A673 (cell line): ENCODE measurements at regions not wholly inside any gene's neighbourhood (a gene's known extent, or its start where the extent isn't known, plus 50 kb on each side); places are given as distances from the start of the nearest gene placed in this dataset.

Experiments used
- BruUV-seq: library from RNA; stranded (reverse); fragments of 400-500 nt; replicated peaks from 2 replicates; lab custom pipeline; 2021; lab: Mats Ljungman, UMichigan
- CTCF ChIA-PET: fragments of 300-600 bp; sonication (Branson Sonifier 250); formaldehyde crosslinking; loops from one replicate; lab custom pipeline; 2022; ENCODE audit warnings: antibody characterized with exemption; lab: Charles Lee
- POLR2A ChIA-PET: fragments of 300-600 bp; sonication (Branson Sonifier 250); formaldehyde crosslinking; loops from one replicate; lab custom pipeline; 2022; ENCODE audit warnings: antibody characterized with exemption; ENCODE audit not compliant: low non-redundant PET; lab: Charles Lee
- DNase-seq: peaks from one replicate; pipeline ENCODE4 v3.0.0-alpha.2; 2015; ENCODE audit warnings: low spot score
- H3K27ac ChIP-seq: fragments of 200-600 bp; sonication (generic); 2 replicates; pipeline ENCODE4 v1.5.1; 2016; ENCODE audit warnings: mixed run types, low read depth, mild to moderate bottlenecking, mixed read lengths, antibody characterized with exemption, low read length; ENCODE audit not compliant: poor library complexity, severe bottlenecking
- H3K27me3 ChIP-seq: fragments of 200-600 bp; sonication (generic); replicated peaks from 2 replicates; pipeline ENCODE4 v1.6.1; 2017; ENCODE audit warnings: mixed run types, low read depth, mild to moderate bottlenecking, mixed read lengths, antibody characterized with exemption, low read length; ENCODE audit not compliant: insufficient read depth, poor library complexity
- H3K36me3 ChIP-seq: fragments of 200-600 bp; sonication (generic); 2 replicates; pipeline ENCODE4 v1.6.1; 2016; ENCODE audit warnings: mixed run types, mild to moderate bottlenecking, mixed read lengths, antibody characterized with exemption, low read length; ENCODE audit not compliant: insufficient read depth, poor library complexity, severe bottlenecking
- H3K4me1 ChIP-seq: fragments of 200-600 bp; sonication (generic); 2 replicates; pipeline ENCODE4 v1.6.1; 2017; ENCODE audit warnings: mixed run types, mild to moderate bottlenecking, mixed read lengths, antibody characterized with exemption, low read length; ENCODE audit not compliant: insufficient read depth, poor library complexity, severe bottlenecking
- H3K4me3 ChIP-seq: fragments of 200-600 bp; sonication (generic); 2 replicates; pipeline ENCODE4 v1.5.1; 2016; ENCODE audit warnings: low read depth, mixed run types, mild to moderate bottlenecking, mixed read lengths, low read length; ENCODE audit not compliant: poor library complexity, severe bottlenecking
- H3K9me3 ChIP-seq: fragments of 200-600 bp; sonication (generic); 2 replicates; pipeline ENCODE4 v1.6.1; 2016; ENCODE audit warnings: mixed run types, low read depth, mild to moderate bottlenecking, mixed read lengths, antibody characterized with exemption, low read length; ENCODE audit not compliant: poor library complexity, severe bottlenecking
- CTCF ChIP-seq: fragments of 300-800, 200-600 bp; sonication (generic); conservative IDR thresholded peaks from 2 replicates; pipeline ENCODE4 v1.5.1; 2017; ENCODE audit warnings: low read depth, mild to moderate bottlenecking, antibody characterized with exemption, low read length, moderate library complexity, mixed read lengths
- EZH2 ChIP-seq: fragments of 200-600 bp; sonication (generic); IDR thresholded peaks from 2 replicates; pipeline ENCODE4 v1.6.1; 2017; ENCODE audit warnings: borderline replicate concordance, low read depth, mild to moderate bottlenecking, mixed read lengths, antibody characterized with exemption, low read length; ENCODE audit not compliant: poor library complexity, severe bottlenecking
- intact Hi-C: fragments of 100-400 bp; cut with micrococcal nuclease; formaldehyde crosslinking; loops from one replicate; pipeline ENCODE4 v1.10.0; 2022; ENCODE audit not compliant: unreplicated experiment

- no peaks in the 10 kb centered on the region for H3K4me1 ChIP-seq
- intact Hi-C loops, result no loop called here
Measured at GRCh38 chr13:87280139-87280538, 391.0 kb upstream of the SLITRK5 start.

GRCh38 chr13:87287721-87288120, 383.4 kb upstream of the SLITRK5 start:
- Histone ChIP-seq H3K36me3 (no peaks in the 10 kb centered on the region), H3K27me3 (no peaks in the 10 kb centered on the region), H3K27ac (no peak overlapping the region), H3K4me3 (no peak overlapping the region), H3K4me1 (no peaks in the 10 kb centered on the region), H3K9me3 (no peaks in the 10 kb centered on the region)
- no TSS peak for BruUV-seq
- ChIA-PET POLR2A (no interaction called here), CTCF (no interaction called here)
- no peak for TF ChIP-seq EZH2
- no peak for TF ChIP-seq CTCF
- no peak for DNase-seq
- intact Hi-C loops, result no loop called here

More at GRCh38 chr13:87280139-87280538, 391.0 kb upstream of the SLITRK5 start:
- no peak overlapping the region for H3K27ac ChIP-seq
- no peaks in the 10 kb centered on the region for H3K36me3 ChIP-seq
- no peak for DNase-seq
- ChIA-PET CTCF (no interaction called here), POLR2A (no interaction called here)
- no peaks in the 10 kb centered on the region for H3K9me3 ChIP-seq
- no TSS peak for BruUV-seq
- no peaks in the 10 kb centered on the region for H3K27me3 ChIP-seq
- H3K4me3 ChIP-seq, result no peak overlapping the region
- 0 out of 2 replicates have a peak, but pooled peaks have one; percentile 15 for TF ChIP-seq CTCF
- TF ChIP-seq EZH2, result no peak

GRCh38 chr13:87295636-87296035, 375.5 kb upstream of the SLITRK5 start:
- Histone ChIP-seq H3K4me3 (no peak overlapping the region), H3K9me3 (no peaks in the 10 kb centered on the region), H3K4me1 (no peaks in the 10 kb centered on the region), H3K36me3 (no peaks in the 10 kb centered on the region), H3K27ac (no peak overlapping the region), H3K27me3 (no peaks in the 10 kb centered on the region)
- TF ChIP-seq CTCF, result no peak
- TF ChIP-seq EZH2, result no peak
- no peak for DNase-seq
- intact Hi-C loops, result no loop called here
- ChIA-PET CTCF (no interaction called here), POLR2A (interaction anchor here (0.6 kb wide), 1 partner anchor 22 kb away, joined by 3 read pairs; no protein-coding TSS in a partner anchor)
- BruUV-seq, result no TSS peak
